ENCODE measurements at regions not wholly inside any gene's neighbourhood (a gene's known extent, or its start where the extent isn't known, plus 50 kb on each side); places are given as distances from the start of the nearest gene placed in this dataset.

DNA sequence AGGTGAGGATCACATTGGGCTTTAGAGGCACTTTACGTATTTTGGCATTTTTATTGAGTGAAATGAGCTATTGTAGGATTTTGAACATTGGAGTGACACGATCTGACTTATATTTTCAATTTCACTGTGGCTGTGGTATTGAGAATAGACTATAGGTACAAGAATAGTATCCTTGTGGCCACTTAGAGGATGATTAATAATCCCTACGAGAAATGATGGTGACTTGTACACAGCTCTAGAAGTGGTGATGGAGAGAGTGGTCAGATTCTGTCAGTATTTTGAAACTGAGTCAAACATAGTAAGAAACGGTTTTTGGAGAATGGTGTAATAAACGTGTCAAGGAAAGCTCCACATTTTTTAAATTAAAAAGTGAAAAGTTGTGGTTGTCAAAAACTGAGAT lies 494.7 kb downstream of the EPHA5 start:
- Histone ChIP-seq H4K20me1 (ENCODE audit: insufficient read depth, low read length) (no peaks in the 10 kb centered on the region), H2AFZ (ENCODE audit: low read length) (no peak overlapping the region), H3K27ac (ENCODE audit: low read depth, low read length, poor library complexity, severe bottlenecking) (no peak overlapping the region), H3K4me2 (ENCODE audit: low read length) (no peak overlapping the region), H3K36me3 (ENCODE audit: insufficient read depth, low read length) (no peaks in the 10 kb centered on the region), H3K4me3 (ENCODE audit: low read depth, low read length, poor library complexity, severe bottlenecking) (no peak overlapping the region), H3K9me2 (ENCODE audit: insufficient read depth, low read length) (no peaks in the 10 kb centered on the region), H3K4me1 (ENCODE audit: insufficient read depth, low read length, poor library complexity, severe bottlenecking) (no peaks in the 10 kb centered on the region), H3K79me2 (ENCODE audit: insufficient read depth, low read depth, low read length) (no peaks in the 10 kb centered on the region), H3K9me3 (ENCODE audit: low read length) (no peaks in the 10 kb centered on the region)
- intact Hi-C loops (cut with micrococcal nuclease; ENCODE audit: unreplicated experiment) = no loop called here
- no peak for TF ChIP-seq EZH2phosphoT487 (IDR thresholded peaks at IDR 0.05; ENCODE audit: borderline replicate concordance, low read depth, low read length)
- TF ChIP-seq, protein P1, sequence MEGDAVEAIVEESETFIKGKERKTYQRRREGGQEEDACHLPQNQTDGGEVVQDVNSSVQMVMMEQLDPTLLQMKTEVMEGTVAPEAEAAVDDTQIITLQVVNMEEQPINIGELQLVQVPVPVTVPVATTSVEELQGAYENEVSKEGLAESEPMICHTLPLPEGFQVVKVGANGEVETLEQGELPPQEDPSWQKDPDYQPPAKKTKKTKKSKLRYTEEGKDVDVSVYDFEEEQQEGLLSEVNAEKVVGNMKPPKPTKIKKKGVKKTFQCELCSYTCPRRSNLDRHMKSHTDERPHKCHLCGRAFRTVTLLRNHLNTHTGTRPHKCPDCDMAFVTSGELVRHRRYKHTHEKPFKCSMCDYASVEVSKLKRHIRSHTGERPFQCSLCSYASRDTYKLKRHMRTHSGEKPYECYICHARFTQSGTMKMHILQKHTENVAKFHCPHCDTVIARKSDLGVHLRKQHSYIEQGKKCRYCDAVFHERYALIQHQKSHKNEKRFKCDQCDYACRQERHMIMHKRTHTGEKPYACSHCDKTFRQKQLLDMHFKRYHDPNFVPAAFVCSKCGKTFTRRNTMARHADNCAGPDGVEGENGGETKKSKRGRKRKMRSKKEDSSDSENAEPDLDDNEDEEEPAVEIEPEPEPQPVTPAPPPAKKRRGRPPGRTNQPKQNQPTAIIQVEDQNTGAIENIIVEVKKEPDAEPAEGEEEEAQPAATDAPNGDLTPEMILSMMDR (conservative IDR thresholded peaks at IDR 0.05; ENCODE audit: low read length) = no peak
- DNase-seq (ENCODE audit: low spot score) = no peak
- ChIA-PET CTCF (ENCODE audit: unreplicated experiment) (no interaction called here), POLR2A (no interaction called here)
- no TSS peak for BruUV-seq (replicated peaks)

DNA sequence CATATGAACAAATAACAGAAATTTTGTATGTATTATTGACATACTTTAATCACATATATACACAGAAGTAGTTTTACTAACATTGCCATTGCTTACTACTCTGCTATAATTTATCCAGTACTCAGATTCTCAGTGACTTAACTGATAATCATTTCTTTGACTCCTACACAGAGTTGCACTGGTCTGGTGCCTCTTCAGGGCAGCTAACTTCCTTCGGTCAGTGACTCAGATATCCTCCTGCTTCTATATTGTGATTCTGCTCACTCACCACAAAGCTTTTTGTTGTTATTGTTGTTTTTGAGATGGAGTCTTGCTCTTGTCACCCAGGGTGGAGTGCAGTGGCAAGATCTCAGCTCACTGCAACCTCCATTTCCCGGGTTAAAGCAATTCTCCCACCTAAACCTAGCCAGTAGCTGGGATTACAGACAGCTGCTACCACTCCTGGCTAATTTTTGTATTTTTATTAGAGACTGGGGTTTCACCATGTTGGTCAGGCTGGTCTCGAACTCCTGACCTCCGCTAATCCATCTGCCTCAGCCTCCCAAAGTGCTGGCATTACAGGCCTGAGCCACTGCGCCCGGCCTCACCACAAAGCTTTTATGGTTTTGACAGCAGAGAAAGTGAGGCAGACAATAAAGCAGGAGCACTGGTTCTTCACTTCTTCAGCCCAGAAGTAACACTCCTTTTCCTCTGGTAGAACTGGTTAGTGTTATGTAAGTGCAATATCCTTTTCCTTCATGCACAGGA lies 499.3 kb downstream of the EPHA5 start:
- Histone ChIP-seq H4K20me1 (ENCODE audit: insufficient read depth, low read length) (no peaks in the 10 kb centered on the region), H3K4me2 (ENCODE audit: low read length) (no peak overlapping the region), H3K9me3 (ENCODE audit: low read length) (no peaks in the 10 kb centered on the region), H3K4me3 (ENCODE audit: low read depth, low read length, poor library complexity, severe bottlenecking) (no peak overlapping the region), H3K79me2 (ENCODE audit: insufficient read depth, low read depth, low read length) (no peaks in the 10 kb centered on the region), H3K9me2 (ENCODE audit: insufficient read depth, low read length) (no peaks in the 10 kb centered on the region), H3K4me1 (ENCODE audit: insufficient read depth, low read length, poor library complexity, severe bottlenecking) (no peaks in the 10 kb centered on the region), H3K27ac (ENCODE audit: low read depth, low read length, poor library complexity, severe bottlenecking) (no peak overlapping the region), H3K36me3 (ENCODE audit: insufficient read depth, low read length) (no peaks in the 10 kb centered on the region), H2AFZ (ENCODE audit: low read length) (no peak overlapping the region)
- intact Hi-C loops (cut with micrococcal nuclease; ENCODE audit: unreplicated experiment) = no loop called here
- BruUV-seq (replicated peaks) = no TSS peak
- ChIA-PET POLR2A (no interaction called here), CTCF (ENCODE audit: unreplicated experiment) (no interaction called here)
- TF ChIP-seq, protein P1 (conservative IDR thresholded peaks at IDR 0.05; ENCODE audit: low read length) = no peak
- TF ChIP-seq EZH2phosphoT487 (IDR thresholded peaks at IDR 0.05; ENCODE audit: borderline replicate concordance, low read depth, low read length) = no peak
- no peak for DNase-seq (ENCODE audit: low spot score)

DNA sequence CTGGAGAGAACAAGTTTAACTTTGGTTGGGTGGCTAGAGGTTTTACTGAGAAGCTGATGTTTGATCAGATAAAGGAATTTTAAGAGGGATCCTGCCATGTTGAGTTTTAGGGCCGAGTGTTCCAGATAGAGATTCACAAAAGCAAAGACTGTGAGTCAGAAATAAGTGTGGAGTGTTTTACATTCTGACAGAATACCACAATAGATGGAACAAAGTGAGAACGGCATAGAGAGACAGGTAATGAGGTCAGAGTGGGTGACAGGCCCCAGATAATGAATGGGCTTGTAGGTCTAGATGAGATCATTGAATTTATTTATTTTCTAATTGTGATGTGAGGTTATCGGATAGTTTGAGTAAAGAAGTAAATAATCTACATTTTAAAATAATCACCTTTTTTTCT lies 502.6 kb downstream of the EPHA5 start:
- no peak for DNase-seq (ENCODE audit: low spot score)
- H3K4me1 ChIP-seq (ENCODE audit: insufficient read depth, low read length, poor library complexity, severe bottlenecking) = no peaks in the 10 kb centered on the region
- H3K4me2 ChIP-seq (ENCODE audit: low read length) = no peak overlapping the region
- H3K79me2 ChIP-seq (ENCODE audit: insufficient read depth, low read depth, low read length) = no peaks in the 10 kb centered on the region
- no peak overlapping the region for H2AFZ ChIP-seq (ENCODE audit: low read length)
- H3K9me2 ChIP-seq (ENCODE audit: insufficient read depth, low read length) = no peaks in the 10 kb centered on the region
- H3K4me3 ChIP-seq (ENCODE audit: low read depth, low read length, poor library complexity, severe bottlenecking) = no peak overlapping the region
- POLR2A ChIA-PET = no interaction called here
- BruUV-seq (replicated peaks) = no TSS peak
- intact Hi-C loops (cut with micrococcal nuclease; ENCODE audit: unreplicated experiment) = no loop called here
- TF ChIP-seq, protein P1 (conservative IDR thresholded peaks at IDR 0.05; ENCODE audit: low read length) = no peak
- TF ChIP-seq EZH2phosphoT487 (IDR thresholded peaks at IDR 0.05; ENCODE audit: borderline replicate concordance, low read depth, low read length) = no peak
- CTCF ChIA-PET (ENCODE audit: unreplicated experiment) = no interaction called here
- H4K20me1 ChIP-seq (ENCODE audit: insufficient read depth, low read length) = no peaks in the 10 kb centered on the region
- H3K9me3 ChIP-seq (ENCODE audit: low read length) = no peaks in the 10 kb centered on the region
- no peaks in the 10 kb centered on the region for H3K36me3 ChIP-seq (ENCODE audit: insufficient read depth, low read length)
- no peak overlapping the region for H3K27ac ChIP-seq (ENCODE audit: low read depth, low read length, poor library complexity, severe bottlenecking)

Data from OCI-LY7 (cell line).